GM19328 (cell line): ENCODE measurements at regions not wholly inside any gene's neighbourhood (a gene's known extent, or its start where the extent isn't known, plus 50 kb on each side); places are given as distances from the start of the nearest gene placed in this dataset.

Source experiments
- ATAC-seq: cut with Tn5 transposase; IDR thresholded peaks from one replicate; pipeline ENCODE4 v1.9.1; 2021; ENCODE audit warnings: mild to moderate bottlenecking, moderate library complexity; ENCODE audit not compliant: unreplicated experiment

GRCh38 chr16:76612497-76612896, 335.3 kb downstream of the CNTNAP4 start:
- ATAC-seq: no peak

- ATAC-seq: no peak
Measured at GRCh38 chr16:76614269-76614668, 337.1 kb downstream of the CNTNAP4 start.

GRCh38 chr16:76622876-76623275, 345.7 kb downstream of the CNTNAP4 start:
- no peak for ATAC-seq

GRCh38 chr16:76634847-76635697, 357.9 kb downstream of the CNTNAP4 start:
- no peak for ATAC-seq

GRCh38 chr16:76639685-76640289, 362.6 kb downstream of the CNTNAP4 start:
- ATAC-seq: no peak

- no peak for ATAC-seq
Measured at GRCh38 chr16:76650582-76650981, 373.4 kb downstream of the CNTNAP4 start.

GRCh38 chr16:76653390-76654026, 376.3 kb downstream of the CNTNAP4 start:
- ATAC-seq: no peak

GRCh38 chr16:76654088-76654820, 377.1 kb downstream of the CNTNAP4 start:
- no peak for ATAC-seq

GRCh38 chr16:76656994-76657393, 379.8 kb downstream of the CNTNAP4 start:
- no peak for ATAC-seq

GRCh38 chr16:76661691-76662235, 384.6 kb downstream of the CNTNAP4 start:
- ATAC-seq: no peak

GRCh38 chr16:76665571-76666275, 388.5 kb downstream of the CNTNAP4 start:
- ATAC-seq: no peak

- no peak for ATAC-seq
Measured at GRCh38 chr16:76668207-76668725, 391.1 kb downstream of the CNTNAP4 start.

- ATAC-seq: no peak
Measured at GRCh38 chr16:76669288-76669687, 392.1 kb downstream of the CNTNAP4 start.

- no peak for ATAC-seq
Measured at GRCh38 chr16:76670125-76670857, 393.1 kb downstream of the CNTNAP4 start.

- no peak for ATAC-seq
Measured at GRCh38 chr16:76676356-76676755, 399.2 kb downstream of the CNTNAP4 start.

- no peak for ATAC-seq
Measured at GRCh38 chr16:76681296-76681695, 404.1 kb downstream of the CNTNAP4 start.

- ATAC-seq: no peak
Measured at GRCh38 chr16:76683051-76683450, 405.9 kb downstream of the CNTNAP4 start.

- ATAC-seq: no peak
Measured at GRCh38 chr16:76696876-76697275, 419.7 kb downstream of the CNTNAP4 start.

GRCh38 chr16:76705892-76706291, 428.7 kb downstream of the CNTNAP4 start:
- no peak for ATAC-seq
